CD4-positive, alpha-beta T cell (primary cell): ENCODE measurements at regions not wholly inside any gene's neighbourhood (a gene's known extent, or its start where the extent isn't known, plus 50 kb on each side); places are given as distances from the start of the nearest gene placed in this dataset.

Experiments used
- ATAC-seq: fragments of 200-7000 bp; cut with Tn5 transposase; one replicate; pipeline ENCODE4 v1.10.0; 2022; ENCODE audit warnings: mild to moderate bottlenecking; ENCODE audit not compliant: poor library complexity
- CTCF ChIA-PET: fragments of 350-600 bp; sonication (Branson Sonifier 250); formaldehyde crosslinking; loops from one replicate; lab custom pipeline; 2021; ENCODE audit warnings: antibody characterized with exemption, inconsistent platforms; lab: Charles Lee
- POLR2A ChIA-PET: fragments of 350-600 bp; sonication (Branson Sonifier 250); formaldehyde crosslinking; loops from one replicate; lab custom pipeline; 2021; ENCODE audit warnings: antibody characterized with exemption, inconsistent platforms; lab: Charles Lee
- DNase-seq, 14 experiments: peaks; one replicate each; pipeline ENCODE4 v3.0.0-alpha.2; 2013 to 2020; ENCODE audit warnings: mixed read lengths in 2 of 14
- H3K27ac ChIP-seq, 2 donors: one replicate each; pipeline versions ENCODE4 v1.5.1 to v1.7.0; 2013; ENCODE audit warnings: low read length in 2 of 2, low read depth in 1 of 2, mild to moderate bottlenecking in 1 of 2
- H3K27me3 ChIP-seq, 2 experiments: 1 replicate in 1 of 2; 2 replicates in 1 of 2; pipeline versions ENCODE4 v1.6.1 to v1.7.0; 2013; ENCODE audit warnings: low read length in 2 of 2, control low read depth in 1 of 2, mild to moderate bottlenecking in 1 of 2, moderate library complexity in 1 of 2; ENCODE audit not compliant: insufficient read depth in 2 of 2, control insufficient read depth in 1 of 2
- H3K36me3 ChIP-seq: one replicate; pipeline ENCODE4 v1.6.1; 2013; ENCODE audit warnings: low read length, control low read depth; ENCODE audit not compliant: insufficient read depth
- H3K4me1 ChIP-seq: one replicate; pipeline ENCODE4 v1.6.1; 2013; ENCODE audit warnings: low read length, control low read depth; ENCODE audit not compliant: insufficient read depth
- H3K4me3 ChIP-seq: one replicate; pipeline ENCODE4 v1.5.1; 2013; ENCODE audit warnings: mild to moderate bottlenecking, low read length, moderate library complexity
- H3K9me3 ChIP-seq, 2 experiments: 1 replicate in 1 of 2; 2 replicates in 1 of 2; pipeline versions ENCODE4 v1.6.1 to v1.7.0; 2013; ENCODE audit warnings: low read length in 2 of 2, mild to moderate bottlenecking in 2 of 2, control low read depth in 1 of 2, moderate library complexity in 1 of 2; ENCODE audit not compliant: control insufficient read depth in 1 of 2, insufficient read depth in 1 of 2
- H3K27ac Mint-ChIP-seq: one replicate; pipeline ENCODE4 v1.8.0; 2020; ENCODE audit warnings: mixed read lengths
- H3K27me3 Mint-ChIP-seq: one replicate; pipeline ENCODE4 v1.8.0; 2021; ENCODE audit warnings: mixed read lengths
- H3K36me3 Mint-ChIP-seq: one replicate; pipeline ENCODE4 v1.8.0; 2021; ENCODE audit warnings: low read depth, mixed read lengths
- H3K4me1 Mint-ChIP-seq: one replicate; pipeline ENCODE4 v1.8.0; 2021; ENCODE audit warnings: low read depth, mixed read lengths
- H3K4me3 Mint-ChIP-seq: one replicate; pipeline ENCODE4 v1.8.0; 2020; ENCODE audit warnings: mild to moderate bottlenecking, mixed read lengths
- H3K9me3 Mint-ChIP-seq: one replicate; pipeline ENCODE4 v1.8.0; 2020; ENCODE audit warnings: mixed read lengths
- intact Hi-C, 2 experiments: fragments of 100-400 bp; cut with DNase I in 1 of 2; cut with micrococcal nuclease in 1 of 2; formaldehyde crosslinking; loops; one replicate each; pipeline versions ENCODE4 v1.15.1 to v1.9.0; 2023 to 2025; cut with DNase I, micrococcal nuclease
- TF ChIP-seq, protein P1 (sequence below): fragments of 200-600 bp; IDR thresholded peaks from one replicate; pipeline ENCODE4 v1.8.0; 2022; ENCODE audit warnings: antibody characterized with exemption, mild to moderate bottlenecking

DNA sequence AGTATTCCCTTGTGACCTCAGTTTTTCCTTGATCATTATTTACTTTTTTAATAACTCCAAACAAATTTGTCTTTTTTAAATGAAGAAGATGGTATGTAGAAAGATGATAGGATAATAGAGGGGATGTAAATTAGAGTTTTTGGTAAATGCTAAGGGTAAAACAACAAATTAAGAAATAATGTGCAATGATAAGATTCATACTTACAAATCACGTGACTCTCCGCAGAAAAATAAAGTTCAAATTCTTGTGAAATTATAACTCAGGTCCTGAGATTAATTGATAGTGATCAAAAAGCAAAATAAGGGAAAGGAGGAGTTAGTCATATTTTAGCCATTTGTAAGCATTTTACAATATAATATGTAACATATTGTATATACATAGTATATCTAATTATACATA lies 304.1 kb upstream of the KCNH7 start:
- H3K4me3 ChIP-seq = no peak overlapping the region
- H3K9me3 Mint-ChIP-seq = peaks cover 2% of the 10 kb centered on the region
- TF ChIP-seq, protein P1, sequence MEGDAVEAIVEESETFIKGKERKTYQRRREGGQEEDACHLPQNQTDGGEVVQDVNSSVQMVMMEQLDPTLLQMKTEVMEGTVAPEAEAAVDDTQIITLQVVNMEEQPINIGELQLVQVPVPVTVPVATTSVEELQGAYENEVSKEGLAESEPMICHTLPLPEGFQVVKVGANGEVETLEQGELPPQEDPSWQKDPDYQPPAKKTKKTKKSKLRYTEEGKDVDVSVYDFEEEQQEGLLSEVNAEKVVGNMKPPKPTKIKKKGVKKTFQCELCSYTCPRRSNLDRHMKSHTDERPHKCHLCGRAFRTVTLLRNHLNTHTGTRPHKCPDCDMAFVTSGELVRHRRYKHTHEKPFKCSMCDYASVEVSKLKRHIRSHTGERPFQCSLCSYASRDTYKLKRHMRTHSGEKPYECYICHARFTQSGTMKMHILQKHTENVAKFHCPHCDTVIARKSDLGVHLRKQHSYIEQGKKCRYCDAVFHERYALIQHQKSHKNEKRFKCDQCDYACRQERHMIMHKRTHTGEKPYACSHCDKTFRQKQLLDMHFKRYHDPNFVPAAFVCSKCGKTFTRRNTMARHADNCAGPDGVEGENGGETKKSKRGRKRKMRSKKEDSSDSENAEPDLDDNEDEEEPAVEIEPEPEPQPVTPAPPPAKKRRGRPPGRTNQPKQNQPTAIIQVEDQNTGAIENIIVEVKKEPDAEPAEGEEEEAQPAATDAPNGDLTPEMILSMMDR = no peak
- intact Hi-C loops = no loop called here
- no peaks in the 10 kb centered on the region for H3K36me3 ChIP-seq
- no peaks in the 10 kb centered on the region for H3K36me3 Mint-ChIP-seq
- H3K9me3 ChIP-seq = no peaks in the 10 kb centered on the region
- DNase-seq (no peak), ATAC-seq (no peak)
- no peaks in the 10 kb centered on the region for H3K27me3 ChIP-seq
- H3K27ac Mint-ChIP-seq = no peak overlapping the region
- H3K4me1 Mint-ChIP-seq = no peaks in the 10 kb centered on the region
- POLR2A ChIA-PET = no interaction called here
- no peaks in the 10 kb centered on the region for H3K27me3 Mint-ChIP-seq
- H3K27ac ChIP-seq = no peak overlapping the region
- CTCF ChIA-PET = no interaction called here
- no peaks in the 10 kb centered on the region for H3K4me1 ChIP-seq
- no peak overlapping the region for H3K4me3 Mint-ChIP-seq

DNA sequence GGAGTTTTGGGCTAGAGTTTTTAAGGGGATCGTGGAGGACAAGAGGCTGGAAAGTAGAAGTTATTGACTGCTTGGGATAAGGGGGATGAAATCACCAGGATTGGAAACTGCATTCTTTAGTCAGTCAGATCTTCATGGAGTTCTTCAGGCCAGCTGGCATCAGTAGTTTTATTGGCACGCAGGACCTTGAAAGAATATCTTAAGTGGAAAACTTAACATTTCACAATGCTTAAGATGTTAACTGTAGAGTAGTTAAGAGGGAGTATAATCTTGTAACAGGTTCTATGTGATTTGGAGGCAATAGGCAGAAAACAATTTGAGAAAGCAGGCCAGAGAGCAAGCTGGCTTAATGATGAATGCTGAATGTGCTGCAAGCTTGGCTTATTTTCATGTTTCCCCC lies 300.4 kb upstream of the KCNH7 start:
- Mint-ChIP-seq H3K4me1 (no peaks in the 10 kb centered on the region), H3K36me3 (no peaks in the 10 kb centered on the region), H3K27me3 (no peaks in the 10 kb centered on the region), H3K4me3 (no peak overlapping the region), H3K9me3 (no peaks in the 10 kb centered on the region), H3K27ac (no peak overlapping the region)
- Histone ChIP-seq H3K27ac (no peak overlapping the region), H3K9me3 (no peaks in the 10 kb centered on the region), H3K4me1 (no peaks in the 10 kb centered on the region), H3K4me3 (no peak overlapping the region), H3K36me3 (no peaks in the 10 kb centered on the region), H3K27me3 (no peaks in the 10 kb centered on the region)
- intact Hi-C loops = no loop called here
- no peak for ATAC-seq
- POLR2A ChIA-PET = no interaction called here
- TF ChIP-seq, protein P1 = no peak
- CTCF ChIA-PET = no interaction called here
- DNase-seq = no peak

DNA sequence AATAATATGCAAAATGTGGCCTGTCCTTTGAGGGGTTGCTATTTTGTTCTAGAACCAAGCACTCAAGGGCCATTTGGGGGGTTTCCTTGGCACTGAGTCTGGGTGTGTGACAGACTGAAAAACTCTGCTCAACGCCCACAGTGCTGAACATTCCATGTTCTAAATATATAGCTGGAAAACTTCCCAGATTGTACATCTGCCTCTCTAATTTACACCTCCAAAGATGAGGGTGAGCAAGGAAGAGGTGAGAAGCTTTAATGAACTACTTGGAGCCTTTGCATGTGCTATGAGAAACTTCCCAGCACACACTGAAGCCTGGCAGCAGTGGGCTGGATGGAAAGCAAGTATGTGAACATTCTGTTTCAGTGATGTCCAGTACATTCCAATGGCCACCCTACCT lies 296.7 kb upstream of the KCNH7 start:
- POLR2A ChIA-PET = no interaction called here
- no peaks in the 10 kb centered on the region for H3K9me3 ChIP-seq
- Mint-ChIP-seq H3K27ac (no peak overlapping the region), H3K4me3 (no peak overlapping the region), H3K4me1 (no peaks in the 10 kb centered on the region), H3K9me3 (no peaks in the 10 kb centered on the region), H3K36me3 (no peaks in the 10 kb centered on the region), H3K27me3 (no peaks in the 10 kb centered on the region)
- CTCF ChIA-PET = no interaction called here
- no peak for ATAC-seq
- no peaks in the 10 kb centered on the region for H3K36me3 ChIP-seq
- intact Hi-C loops = no loop called here
- H3K4me1 ChIP-seq = no peaks in the 10 kb centered on the region
- no peak overlapping the region for H3K4me3 ChIP-seq
- H3K27ac ChIP-seq = no peak overlapping the region
- TF ChIP-seq, protein P1 = no peak
- DNase-seq = no peak
- no peaks in the 10 kb centered on the region for H3K27me3 ChIP-seq
